OCI-LY3 (cell line): ENCODE measurements at regions not wholly inside any gene's neighbourhood (a gene's known extent, or its start where the extent isn't known, plus 50 kb on each side); places are given as distances from the start of the nearest gene placed in this dataset.

ENCODE experiments used
- H2AFZ ChIP-seq: fragments of 200-600, 300-600 bp; shearing (Covaris generic); 2 replicates; pipeline ENCODE4 v1.6.0; 2014; ENCODE audit warnings: antibody characterized with exemption, low read depth, low read length
- H3K27ac ChIP-seq: fragments of 200-600, 300-600 bp; sonication (generic); 2 replicates; pipeline ENCODE4 v1.5.1; 2014; ENCODE audit warnings: mild to moderate bottlenecking, low read length, moderate library complexity, mixed read lengths
- H3K27me3 ChIP-seq: fragments of 200-600, 300-600 bp; sonication (generic); 2 replicates; pipeline ENCODE4 v1.6.1; 2014; ENCODE audit warnings: low read depth, low read length, mixed read lengths
- H3K36me3 ChIP-seq: fragments of 200-600, 300-600 bp; sonication (generic); replicated peaks from 2 replicates; pipeline ENCODE3; 2014; ENCODE audit warnings: low read depth, low read length, mixed read lengths
- H3K4me1 ChIP-seq: fragments of 300-600, 200-600 bp; sonication (generic); 2 replicates; pipeline ENCODE4 v1.6.1; 2014; ENCODE audit warnings: low read length, mixed read lengths
- H3K4me2 ChIP-seq: fragments of 200-600, 300-600 bp; sonication (generic); 2 replicates; pipeline ENCODE4 v1.6.1; 2014; ENCODE audit warnings: low read length, mixed read lengths
- H3K4me3 ChIP-seq: fragments of 300-600, 200-600 bp; sonication (generic); 2 replicates; pipeline ENCODE4 v1.5.1; 2014; ENCODE audit warnings: antibody characterized with exemption, mild to moderate bottlenecking, low read length, moderate library complexity
- H3K79me2 ChIP-seq: fragments of 300-600, 200-600 bp; shearing (Covaris generic); 2 replicates; pipeline ENCODE4 v1.6.1; 2014; ENCODE audit warnings: mild to moderate bottlenecking, low read length, mixed read lengths
- H3K9ac ChIP-seq: fragments of 300-600, 200-600 bp; shearing (Covaris generic); 2 replicates; pipeline ENCODE4 v1.6.0; 2014; ENCODE audit warnings: mild to moderate bottlenecking, low read length, moderate library complexity
- H3K9me3 ChIP-seq: fragments of 200-600, 300-600 bp; shearing (Covaris generic); 2 replicates; pipeline ENCODE4 v1.6.1; 2014; ENCODE audit warnings: low read length, mixed read lengths; ENCODE audit not compliant: insufficient read depth
- H4K20me1 ChIP-seq: fragments of 200-600, 300-600 bp; sonication (generic); 2 replicates; pipeline ENCODE4 v1.6.1; 2016; ENCODE audit warnings: low read length, mixed read lengths; ENCODE audit not compliant: insufficient read depth
- CTCF ChIP-seq: fragments of 200-600, 300-600 bp; sonication (generic); IDR thresholded peaks from 2 replicates; pipeline ENCODE4 v1.5.1; 2014; ENCODE audit warnings: antibody characterized with exemption, low read length, low read depth
- EZH2phosphoT487 ChIP-seq: fragments of 200-600 bp; shearing (Covaris generic); IDR thresholded peaks from 2 replicates; pipeline ENCODE4 v1.6.1; 2018; ENCODE audit warnings: antibody characterized with exemption, mixed run types, low read depth

GRCh38 chr9:109868207-109868606 is 88.2 kb downstream of the PALM2AKAP2 start:
- no peaks in the 10 kb centered on the region for H3K9me3 ChIP-seq
- peaks cover 45% of the 10 kb centered on the region for H3K27me3 ChIP-seq
- H3K4me2 ChIP-seq: no peak overlapping the region
- no peak overlapping the region for H3K27ac ChIP-seq
- no peak for TF ChIP-seq CTCF
- TF ChIP-seq EZH2phosphoT487: no peak
- no peaks in the 10 kb centered on the region for H3K79me2 ChIP-seq
- no peaks in the 10 kb centered on the region for H4K20me1 ChIP-seq
- no peaks in the 10 kb centered on the region for H3K36me3 ChIP-seq
- no peak overlapping the region for H3K9ac ChIP-seq
- H3K4me1 ChIP-seq: 0 out of 2 replicates have a peak, but pooled peaks cover 3% of the 10 kb centered on the region
- H3K4me3 ChIP-seq: no peak overlapping the region
- H2AFZ ChIP-seq: no peak overlapping the region

GRCh38 chr9:109868722-109869121 is 88.7 kb downstream of the PALM2AKAP2 start:
- no peaks in the 10 kb centered on the region for H3K79me2 ChIP-seq
- H3K36me3 ChIP-seq: no peaks in the 10 kb centered on the region
- H3K27me3 ChIP-seq: peaks cover 42% of the 10 kb centered on the region
- no peak overlapping the region for H3K4me2 ChIP-seq
- H2AFZ ChIP-seq: no peak overlapping the region
- no peak overlapping the region for H3K9ac ChIP-seq
- H3K27ac ChIP-seq: no peak overlapping the region
- H3K4me1 ChIP-seq: 0 out of 2 replicates have a peak, but pooled peaks cover 3% of the 10 kb centered on the region
- no peak overlapping the region for H3K4me3 ChIP-seq
- H3K9me3 ChIP-seq: no peaks in the 10 kb centered on the region
- TF ChIP-seq EZH2phosphoT487 (no peak), CTCF (no peak)
- no peaks in the 10 kb centered on the region for H4K20me1 ChIP-seq

GRCh38 chr9:109870365-109870764 is 90.4 kb downstream of the PALM2AKAP2 start:
- no peak for TF ChIP-seq EZH2phosphoT487
- no peak for TF ChIP-seq CTCF
- Histone ChIP-seq H2AFZ (no peak overlapping the region), H3K27ac (no peak overlapping the region), H3K9me3 (no peaks in the 10 kb centered on the region), H3K4me3 (no peak overlapping the region), H3K9ac (no peak overlapping the region), H4K20me1 (no peaks in the 10 kb centered on the region), H3K4me1 (0 out of 2 replicates have a peak, but pooled peaks cover 3% of the 10 kb centered on the region), H3K79me2 (no peaks in the 10 kb centered on the region), H3K27me3 (peaks cover 47% of the 10 kb centered on the region), H3K36me3 (no peaks in the 10 kb centered on the region), H3K4me2 (no peak overlapping the region)

GRCh38 chr9:109872901-109873300 is 92.9 kb downstream of the PALM2AKAP2 start:
- no peak overlapping the region for H2AFZ ChIP-seq
- no peaks in the 10 kb centered on the region for H3K9me3 ChIP-seq
- H3K27ac ChIP-seq: no peak overlapping the region
- H3K4me3 ChIP-seq: no peak overlapping the region
- no peak overlapping the region for H3K4me2 ChIP-seq
- H4K20me1 ChIP-seq: no peaks in the 10 kb centered on the region
- H3K79me2 ChIP-seq: no peaks in the 10 kb centered on the region
- no peak for TF ChIP-seq CTCF
- TF ChIP-seq EZH2phosphoT487: no peak
- H3K4me1 ChIP-seq: 0 out of 2 replicates have a peak, but pooled peaks cover 3% of the 10 kb centered on the region
- no peak overlapping the region for H3K9ac ChIP-seq
- H3K36me3 ChIP-seq: no peaks in the 10 kb centered on the region
- peaks cover 44% of the 10 kb centered on the region for H3K27me3 ChIP-seq
